GM12892 (cell line): ENCODE measurements at regions not wholly inside any gene's neighbourhood (a gene's known extent, or its start where the extent isn't known, plus 50 kb on each side); places are given as distances from the start of the nearest gene placed in this dataset.

ENCODE experiments used
- POLR2A ChIP-seq: IDR thresholded peaks from 2 replicates; pipeline ENCODE4 v1.6.1; 2011; ENCODE audit warnings: low read depth, low read length, control low read depth
- POLR2AphosphoS5 ChIP-seq: IDR thresholded peaks from 2 replicates; pipeline ENCODE4 v1.6.1; 2011; ENCODE audit warnings: low read depth, low read length, control low read depth
- TAF1 ChIP-seq: IDR thresholded peaks from 2 replicates; pipeline ENCODE4 v1.6.1; 2011; ENCODE audit warnings: low read depth, mild to moderate bottlenecking, control low read depth, low read length, borderline replicate concordance

DNA sequence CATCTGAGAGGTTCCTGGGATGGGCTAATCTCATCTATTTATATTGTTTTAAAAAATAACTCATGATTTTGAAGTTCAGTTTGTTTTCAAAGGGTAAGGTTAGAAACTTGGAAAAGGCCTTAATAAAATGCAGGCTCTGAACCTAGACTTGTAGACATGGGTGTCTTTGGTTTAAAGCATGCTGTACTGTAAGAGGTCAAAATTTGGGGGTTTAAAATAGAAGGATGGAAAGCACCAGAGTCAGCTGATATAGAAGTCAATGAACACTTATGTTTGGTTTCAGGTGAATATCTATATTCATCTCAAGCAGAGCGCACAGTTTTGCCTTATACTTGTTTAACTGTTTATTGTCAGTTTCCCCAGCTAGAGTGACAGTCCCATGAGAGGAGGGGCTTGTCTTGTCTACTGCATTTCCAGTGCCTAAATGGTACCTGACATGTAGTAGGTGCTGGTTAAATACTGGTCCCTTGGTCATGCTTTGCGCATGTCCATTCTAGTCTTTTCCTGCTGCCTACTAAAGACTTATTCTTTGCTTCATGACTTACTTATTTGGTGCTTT is 112.3 kb upstream of the DTNBP1 start:
- TF ChIP-seq TAF1: no peak
- no peak for TF ChIP-seq POLR2AphosphoS5
- TF ChIP-seq POLR2A: no peak
